Panc1 (cell line): ENCODE measurements at regions not wholly inside any gene's neighbourhood (a gene's known extent, or its start where the extent isn't known, plus 50 kb on each side); places are given as distances from the start of the nearest gene placed in this dataset.

ENCODE experiments used
- ATAC-seq: fragments of 200-7000 bp; cut with Tn5 transposase; 2 replicates; pipeline ENCODE4 v1.9.1; 2020; ENCODE audit warnings: mild to moderate bottlenecking, moderate library complexity
- BruUV-seq: library from RNA; stranded (reverse); fragments of 400-500 nt; replicated peaks from 2 replicates; lab custom pipeline; 2021; lab: Mats Ljungman, UMichigan
- CTCF ChIA-PET: fragments of 300-600 bp; sonication (Branson Sonifier 250); formaldehyde crosslinking; loops from one replicate; lab custom pipeline; 2022; ENCODE audit warnings: antibody characterized with exemption; lab: Charles Lee
- POLR2A ChIA-PET: fragments of 300-600 bp; sonication (Branson Sonifier 250); formaldehyde crosslinking; loops from one replicate; lab custom pipeline; 2022; ENCODE audit warnings: antibody characterized with exemption; lab: Charles Lee
- DNase-seq: peaks from one replicate; pipeline ENCODE4 v3.0.0-alpha.2; 2010; ENCODE audit warnings: low read depth, low spot score
- H3K27ac ChIP-seq: 2 replicates; pipeline ENCODE4 v1.5.1; 2011; ENCODE audit warnings: mild to moderate bottlenecking, low read length, inconsistent platforms
- H3K27me3 ChIP-seq: fragments of 200-500 bp; sonication (Bioruptor generic); 2 replicates; pipeline ENCODE4 v1.6.0; 2014; ENCODE audit warnings: low read length, inconsistent platforms; ENCODE audit not compliant: control insufficient read depth, insufficient read depth
- H3K36me3 ChIP-seq: fragments of 200-500 bp; sonication (Bioruptor generic); 2 replicates; pipeline ENCODE4 v1.5.1; 2014; ENCODE audit warnings: inconsistent platforms, mild to moderate bottlenecking, low read length, moderate library complexity; ENCODE audit not compliant: control insufficient read depth, insufficient read depth
- H3K4me1 ChIP-seq: 2 replicates; pipeline ENCODE4 v1.5.1; 2011; ENCODE audit warnings: inconsistent platforms, mild to moderate bottlenecking, low read length, moderate library complexity; ENCODE audit not compliant: control insufficient read depth, insufficient read depth
- H3K4me3 ChIP-seq, 2 experiments: 2 replicates each; pipeline ENCODE4 v1.5.1; 2011 to 2012; ENCODE audit warnings: low read depth in 2 of 2, low read length in 2 of 2, mild to moderate bottlenecking in 2 of 2, inconsistent platforms in 1 of 2, moderate library complexity in 1 of 2
- H3K9me3 ChIP-seq: fragments of 200-500 bp; sonication (Bioruptor generic); 2 replicates; pipeline ENCODE4 v1.5.1; 2014; ENCODE audit warnings: low read depth, mild to moderate bottlenecking, inconsistent platforms, low read length, moderate library complexity; ENCODE audit not compliant: control insufficient read depth, insufficient read depth
- POLR2AphosphoS5 ChIP-seq: IDR thresholded peaks from 2 replicates; pipeline ENCODE4 v1.6.1; 2012; ENCODE audit warnings: mild to moderate bottlenecking, low read depth, low read length, moderate library complexity
- SIN3A ChIP-seq: IDR thresholded peaks from 2 replicates; pipeline ENCODE4 v1.6.1; 2012; ENCODE audit warnings: low read depth, mild to moderate bottlenecking, low read length, moderate library complexity, borderline replicate concordance; ENCODE audit not compliant: insufficient read depth
- TCF7L2 ChIP-seq: IDR thresholded peaks from 2 replicates; pipeline ENCODE4 v1.6.1; 2011; ENCODE audit warnings: mild to moderate bottlenecking, low read depth, low read length, inconsistent platforms
- in situ Hi-C: cut with HindIII; loops from 2 replicates; pipeline ENCODE4 v1.10.0; 2016; ENCODE audit warnings: low sequenced_read_pairs, low pct_unique_long_range_greater_than_20kb
- intact Hi-C: fragments of 100-400 bp; cut with micrococcal nuclease; formaldehyde crosslinking; loops from one replicate; pipeline ENCODE4 v1.10.0; 2022; ENCODE audit not compliant: unreplicated experiment
- TF ChIP-seq, protein P1 (sequence below), 2 experiments: IDR thresholded peaks; 2 replicates each; pipeline ENCODE4 v1.6.1; 2011 to 2012; ENCODE audit warnings: low read depth in 2 of 2, control low read depth in 1 of 2, low read length in 1 of 2, mild to moderate bottlenecking in 1 of 2, moderate library complexity in 1 of 2; ENCODE audit not compliant: insufficient read depth in 1 of 2
- TF ChIP-seq, protein P2 (sequence below): fragments of 450-650 bp; IDR thresholded peaks from 2 replicates; pipeline ENCODE4 v1.5.1; 2017; ENCODE audit warnings: mild to moderate bottlenecking

DNA sequence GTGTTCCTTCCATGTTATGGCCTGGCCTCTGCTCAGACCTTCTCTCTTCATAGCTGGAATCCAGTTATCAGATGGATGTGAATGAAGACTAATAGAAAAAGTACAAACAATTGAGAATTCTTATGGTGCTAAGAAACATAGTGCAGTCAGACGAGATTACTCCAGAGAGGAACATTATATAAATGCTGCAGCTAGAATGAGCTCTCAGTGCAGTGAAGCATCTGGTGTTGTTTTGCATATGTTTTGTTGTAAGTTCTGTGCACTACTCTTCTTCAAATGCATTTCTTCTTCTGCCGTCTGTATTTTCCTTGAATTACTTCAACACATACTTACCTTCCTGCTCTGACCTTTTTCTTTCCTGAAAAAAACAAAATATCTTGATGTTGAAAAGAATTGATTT is 602.4 kb upstream of the CDH18 start:
- in situ Hi-C loops = no loop called here
- H3K36me3 ChIP-seq = no peaks in the 10 kb centered on the region

DNA sequence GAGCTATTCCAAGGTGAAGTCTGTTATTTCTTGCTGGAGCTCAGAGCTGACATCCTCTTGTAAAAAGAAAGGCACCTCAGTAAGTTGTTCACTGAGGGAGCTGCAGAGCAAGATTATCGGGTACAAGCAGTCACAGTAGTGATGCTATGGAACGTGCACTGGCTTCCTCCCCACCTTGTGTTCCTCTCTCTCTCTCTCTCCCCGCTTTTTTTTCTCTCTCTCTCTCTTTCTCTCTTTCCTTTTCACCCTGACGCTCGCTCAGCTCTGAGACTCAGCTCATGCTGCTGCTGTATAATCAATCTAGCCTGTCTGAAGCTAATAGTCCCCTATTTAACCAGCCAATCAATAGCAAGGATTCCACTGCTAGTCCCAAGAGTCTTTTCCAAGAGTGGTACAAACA is 587.6 kb upstream of the CDH18 start:
- CTCF ChIA-PET = no interaction called here

More for the DNA sequence above, 602.4 kb upstream of the CDH18 start:
- BruUV-seq = no TSS peak
- H3K27ac ChIP-seq = no peak overlapping the region
- intact Hi-C loops = no loop called here
- no peaks in the 10 kb centered on the region for H3K27me3 ChIP-seq
- ATAC-seq (no peak), DNase-seq (no peak)
- no peaks in the 10 kb centered on the region for H3K4me1 ChIP-seq
- TF ChIP-seq TCF7L2 = no peak
- TF ChIP-seq, protein P1, sequence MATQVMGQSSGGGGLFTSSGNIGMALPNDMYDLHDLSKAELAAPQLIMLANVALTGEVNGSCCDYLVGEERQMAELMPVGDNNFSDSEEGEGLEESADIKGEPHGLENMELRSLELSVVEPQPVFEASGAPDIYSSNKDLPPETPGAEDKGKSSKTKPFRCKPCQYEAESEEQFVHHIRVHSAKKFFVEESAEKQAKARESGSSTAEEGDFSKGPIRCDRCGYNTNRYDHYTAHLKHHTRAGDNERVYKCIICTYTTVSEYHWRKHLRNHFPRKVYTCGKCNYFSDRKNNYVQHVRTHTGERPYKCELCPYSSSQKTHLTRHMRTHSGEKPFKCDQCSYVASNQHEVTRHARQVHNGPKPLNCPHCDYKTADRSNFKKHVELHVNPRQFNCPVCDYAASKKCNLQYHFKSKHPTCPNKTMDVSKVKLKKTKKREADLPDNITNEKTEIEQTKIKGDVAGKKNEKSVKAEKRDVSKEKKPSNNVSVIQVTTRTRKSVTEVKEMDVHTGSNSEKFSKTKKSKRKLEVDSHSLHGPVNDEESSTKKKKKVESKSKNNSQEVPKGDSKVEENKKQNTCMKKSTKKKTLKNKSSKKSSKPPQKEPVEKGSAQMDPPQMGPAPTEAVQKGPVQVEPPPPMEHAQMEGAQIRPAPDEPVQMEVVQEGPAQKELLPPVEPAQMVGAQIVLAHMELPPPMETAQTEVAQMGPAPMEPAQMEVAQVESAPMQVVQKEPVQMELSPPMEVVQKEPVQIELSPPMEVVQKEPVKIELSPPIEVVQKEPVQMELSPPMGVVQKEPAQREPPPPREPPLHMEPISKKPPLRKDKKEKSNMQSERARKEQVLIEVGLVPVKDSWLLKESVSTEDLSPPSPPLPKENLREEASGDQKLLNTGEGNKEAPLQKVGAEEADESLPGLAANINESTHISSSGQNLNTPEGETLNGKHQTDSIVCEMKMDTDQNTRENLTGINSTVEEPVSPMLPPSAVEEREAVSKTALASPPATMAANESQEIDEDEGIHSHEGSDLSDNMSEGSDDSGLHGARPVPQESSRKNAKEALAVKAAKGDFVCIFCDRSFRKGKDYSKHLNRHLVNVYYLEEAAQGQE (IDR thresholded peaks at IDR 0.05; ENCODE audit: insufficient read depth in 1 of 2, low read depth in 2 of 2, low read length in 1 of 2) = no peak
- no peak for TF ChIP-seq SIN3A
- no peak for TF ChIP-seq POLR2AphosphoS5
- TF ChIP-seq, protein P2, sequence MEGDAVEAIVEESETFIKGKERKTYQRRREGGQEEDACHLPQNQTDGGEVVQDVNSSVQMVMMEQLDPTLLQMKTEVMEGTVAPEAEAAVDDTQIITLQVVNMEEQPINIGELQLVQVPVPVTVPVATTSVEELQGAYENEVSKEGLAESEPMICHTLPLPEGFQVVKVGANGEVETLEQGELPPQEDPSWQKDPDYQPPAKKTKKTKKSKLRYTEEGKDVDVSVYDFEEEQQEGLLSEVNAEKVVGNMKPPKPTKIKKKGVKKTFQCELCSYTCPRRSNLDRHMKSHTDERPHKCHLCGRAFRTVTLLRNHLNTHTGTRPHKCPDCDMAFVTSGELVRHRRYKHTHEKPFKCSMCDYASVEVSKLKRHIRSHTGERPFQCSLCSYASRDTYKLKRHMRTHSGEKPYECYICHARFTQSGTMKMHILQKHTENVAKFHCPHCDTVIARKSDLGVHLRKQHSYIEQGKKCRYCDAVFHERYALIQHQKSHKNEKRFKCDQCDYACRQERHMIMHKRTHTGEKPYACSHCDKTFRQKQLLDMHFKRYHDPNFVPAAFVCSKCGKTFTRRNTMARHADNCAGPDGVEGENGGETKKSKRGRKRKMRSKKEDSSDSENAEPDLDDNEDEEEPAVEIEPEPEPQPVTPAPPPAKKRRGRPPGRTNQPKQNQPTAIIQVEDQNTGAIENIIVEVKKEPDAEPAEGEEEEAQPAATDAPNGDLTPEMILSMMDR = no peak
- H3K4me3 ChIP-seq = no peak overlapping the region
- ChIA-PET POLR2A (no interaction called here), CTCF (no interaction called here)
- H3K9me3 ChIP-seq = no peaks in the 10 kb centered on the region

More for the DNA sequence above, 587.6 kb upstream of the CDH18 start:
- BruUV-seq = no TSS peak
- Histone ChIP-seq H3K27me3 (no peaks in the 10 kb centered on the region), H3K27ac (no peak overlapping the region), H3K9me3 (no peaks in the 10 kb centered on the region; the same call in 1 of the 2 replicates), H3K4me1 (peaks cover 2% of the 10 kb centered on the region; the same call in 1 of the 2 replicates), H3K36me3 (no peaks in the 10 kb centered on the region), H3K4me3 (peak overlapping the region in 1 of 2 experiments; percentile 22; a peak in 1 of 4 replicates)
- POLR2A ChIA-PET = no interaction called here
- DNase-seq (no peak), ATAC-seq (no peak)
- intact Hi-C loops = no loop called here
- in situ Hi-C loops = no loop called here
- TF ChIP-seq, protein P1 (IDR thresholded peaks at IDR 0.05; ENCODE audit: insufficient read depth in 1 of 2, low read depth in 2 of 2, low read length in 1 of 2) = no peak
- TF ChIP-seq SIN3A (no peak), POLR2AphosphoS5 (no peak), TCF7L2 (no peak)
- TF ChIP-seq, protein P2 = no peak
